DOHH2 (cell line): ENCODE measurements at regions not wholly inside any gene's neighbourhood (a gene's known extent, or its start where the extent isn't known, plus 50 kb on each side); places are given as distances from the start of the nearest gene placed in this dataset.

Experiments
- H3F3A ChIP-seq: fragments of 200-600 bp; sonication (generic), shearing (Covaris generic); 2 replicates; pipeline ENCODE4 v1.6.0; 2016; ENCODE audit warnings: antibody characterized with exemption, mild to moderate bottlenecking; ENCODE audit not compliant: control insufficient read depth, insufficient read depth
- H3K27ac ChIP-seq: fragments of 200-600 bp; sonication (generic); 2 replicates; pipeline ENCODE4 v1.5.1; 2014; ENCODE audit warnings: low read depth, mild to moderate bottlenecking, low read length, moderate library complexity
- H3K27me3 ChIP-seq: fragments of 200-600 bp; sonication (generic); 2 replicates; pipeline ENCODE4 v1.6.1; 2014; ENCODE audit warnings: mild to moderate bottlenecking, low read length, mixed read lengths; ENCODE audit not compliant: control insufficient read depth
- H3K36me3 ChIP-seq: fragments of 200-600 bp; sonication (generic); 2 replicates; pipeline ENCODE4 v1.6.1; 2014; ENCODE audit warnings: mild to moderate bottlenecking, low read length, moderate library complexity, mixed read lengths; ENCODE audit not compliant: control insufficient read depth
- H3K4me1 ChIP-seq: fragments of 200-600 bp; sonication (generic); 2 replicates; pipeline ENCODE4 v1.6.1; 2014; ENCODE audit warnings: mild to moderate bottlenecking, low read length, mixed read lengths; ENCODE audit not compliant: control insufficient read depth
- H3K4me2 ChIP-seq: fragments of 200-600 bp; sonication (generic); 2 replicates; pipeline ENCODE4 v1.6.0; 2014; ENCODE audit warnings: mild to moderate bottlenecking, low read length, moderate library complexity
- H3K4me3 ChIP-seq: fragments of 200-600 bp; sonication (generic); 2 replicates; pipeline ENCODE4 v1.5.1; 2014; ENCODE audit warnings: mild to moderate bottlenecking, low read length, mixed read lengths
- H3K79me2 ChIP-seq: fragments of 200-600 bp; sonication (generic); 2 replicates; pipeline ENCODE4 v1.6.1; 2014; ENCODE audit warnings: mild to moderate bottlenecking, low read length, mixed read lengths; ENCODE audit not compliant: control insufficient read depth
- H3K9me2 ChIP-seq: fragments of 200-600 bp; sonication (generic); replicated peaks from 2 replicates; pipeline ENCODE4 v1.6.1; 2014; ENCODE audit warnings: mild to moderate bottlenecking, low read length, mixed read lengths; ENCODE audit not compliant: control insufficient read depth
- H3K9me3 ChIP-seq: fragments of 200-600 bp; sonication (generic); 2 replicates; pipeline ENCODE4 v1.6.1; 2014; ENCODE audit warnings: antibody characterized with exemption, low read length, mixed read lengths; ENCODE audit not compliant: control insufficient read depth, insufficient read depth
- H4K20me1 ChIP-seq: fragments of 200-600 bp; sonication (generic); 2 replicates; pipeline ENCODE4 v1.6.0; 2014; ENCODE audit warnings: low read depth, mild to moderate bottlenecking, antibody characterized with exemption, low read length, moderate library complexity; ENCODE audit not compliant: control insufficient read depth, insufficient read depth
- CTCF ChIP-seq: fragments of 200-600 bp; sonication (generic); IDR thresholded peaks from one replicate; pipeline ENCODE4 v1.5.1; 2014; ENCODE audit warnings: antibody characterized with exemption, mild to moderate bottlenecking, low read depth, low read length; ENCODE audit not compliant: poor library complexity, severe bottlenecking
- EZH2phosphoT487 ChIP-seq: fragments of 200-600 bp; sonication (generic); IDR thresholded peaks from 2 replicates; pipeline ENCODE4 v1.6.1; 2017; ENCODE audit warnings: borderline replicate concordance, mild to moderate bottlenecking, antibody characterized with exemption, low read length, moderate library complexity, mixed read lengths

- H3K4me3 ChIP-seq = no peak overlapping the region
- H3K9me3 ChIP-seq = no peaks in the 10 kb centered on the region
- no peaks in the 10 kb centered on the region for H3K9me2 ChIP-seq
- H3K36me3 ChIP-seq = no peaks in the 10 kb centered on the region
- no peaks in the 10 kb centered on the region for H3K27me3 ChIP-seq
- no peaks in the 10 kb centered on the region for H3K79me2 ChIP-seq
- no peak overlapping the region for H3K4me2 ChIP-seq
- H4K20me1 ChIP-seq = no peaks in the 10 kb centered on the region
- no peak overlapping the region for H3K27ac ChIP-seq
- no peaks in the 10 kb centered on the region for H3K4me1 ChIP-seq
- no peaks in the 10 kb centered on the region for H3F3A ChIP-seq
- TF ChIP-seq EZH2phosphoT487 (no peak), CTCF (no peak)
These were observed 109.4 kb downstream of the BARHL2 start for GRCh38 chr1:90607736-90608135.

DNA sequence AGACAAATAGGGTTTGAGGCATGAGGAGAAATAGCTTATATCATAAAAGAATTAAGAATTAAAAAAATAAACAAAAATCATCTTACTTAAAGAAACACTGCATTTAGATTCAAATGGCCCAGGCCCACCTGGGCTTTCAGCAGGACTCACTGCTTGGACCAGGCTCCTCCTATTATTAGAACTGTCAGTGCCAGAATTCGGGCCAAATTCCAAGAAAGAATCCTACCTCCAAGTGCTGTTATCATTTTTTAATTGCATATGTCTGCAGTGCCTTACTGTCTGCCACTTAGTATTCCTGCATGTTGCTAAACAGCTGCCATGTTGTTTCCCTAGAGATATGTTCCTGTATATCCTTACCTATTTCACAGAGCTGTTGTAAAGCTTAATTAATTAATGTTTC, 112.0 kb downstream of the BARHL2 start:
- H3K4me3 ChIP-seq = no peak overlapping the region
- H3K9me2 ChIP-seq = no peaks in the 10 kb centered on the region
- H3K27ac ChIP-seq = no peak overlapping the region
- H3K36me3 ChIP-seq = no peaks in the 10 kb centered on the region
- H3K79me2 ChIP-seq = no peaks in the 10 kb centered on the region
- H4K20me1 ChIP-seq = no peaks in the 10 kb centered on the region
- TF ChIP-seq CTCF (no peak), EZH2phosphoT487 (no peak)
- no peaks in the 10 kb centered on the region for H3K9me3 ChIP-seq
- no peak overlapping the region for H3K4me2 ChIP-seq
- no peaks in the 10 kb centered on the region for H3F3A ChIP-seq
- H3K4me1 ChIP-seq = no peaks in the 10 kb centered on the region
- H3K27me3 ChIP-seq = no peaks in the 10 kb centered on the region

DNA sequence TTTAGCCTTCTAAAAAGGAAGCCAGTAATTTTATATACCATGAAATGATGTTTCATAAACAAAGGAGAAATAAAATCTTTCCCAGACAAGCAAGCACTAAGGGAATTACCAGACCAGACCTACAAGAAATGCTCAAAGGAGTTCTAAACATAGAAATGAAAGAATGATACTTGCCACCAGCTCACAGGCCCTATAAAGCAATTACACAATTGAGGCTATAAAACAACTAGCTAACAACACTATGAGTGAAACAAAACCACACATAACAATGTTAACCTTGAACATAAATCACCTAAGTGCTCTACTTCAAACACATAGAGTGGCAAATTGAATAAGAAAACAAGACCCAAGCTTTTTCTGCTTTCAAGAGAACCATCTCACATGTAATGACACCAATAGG, 123.8 kb downstream of the BARHL2 start:
- Histone ChIP-seq H3K36me3 (no peaks in the 10 kb centered on the region), H3F3A (no peaks in the 10 kb centered on the region), H3K27me3 (no peaks in the 10 kb centered on the region), H3K4me2 (no peak overlapping the region), H3K4me1 (no peaks in the 10 kb centered on the region), H3K9me3 (no peaks in the 10 kb centered on the region), H3K79me2 (no peaks in the 10 kb centered on the region), H3K27ac (no peak overlapping the region), H3K4me3 (no peak overlapping the region), H4K20me1 (no peaks in the 10 kb centered on the region), H3K9me2 (no peaks in the 10 kb centered on the region)
- TF ChIP-seq CTCF = no peak
- TF ChIP-seq EZH2phosphoT487 = no peak

DNA sequence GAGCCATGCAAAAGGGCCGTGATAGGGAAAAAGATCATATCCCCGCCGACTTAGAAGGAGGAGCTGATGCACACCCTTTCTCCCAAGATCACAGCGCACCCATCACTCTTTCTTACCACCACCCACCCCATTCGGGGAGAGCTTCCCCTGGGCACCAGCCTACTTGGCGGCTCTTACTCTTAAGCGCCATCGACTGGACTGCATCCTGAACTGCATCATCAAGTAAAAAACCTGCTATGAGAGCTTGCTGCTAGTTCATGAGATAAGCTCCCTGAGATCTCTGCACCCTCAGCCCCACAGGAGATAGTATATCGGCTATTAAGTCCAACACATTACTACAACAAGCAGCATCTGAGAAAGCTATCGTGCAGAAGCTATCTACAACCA, 125.1 kb downstream of the BARHL2 start:
- Histone ChIP-seq H3K27me3 (no peaks in the 10 kb centered on the region), H4K20me1 (no peaks in the 10 kb centered on the region), H3K4me3 (no peak overlapping the region), H3F3A (no peaks in the 10 kb centered on the region), H3K9me2 (no peaks in the 10 kb centered on the region), H3K79me2 (no peaks in the 10 kb centered on the region), H3K9me3 (no peaks in the 10 kb centered on the region), H3K4me2 (no peak overlapping the region), H3K4me1 (no peaks in the 10 kb centered on the region), H3K27ac (no peak overlapping the region), H3K36me3 (no peaks in the 10 kb centered on the region)
- TF ChIP-seq EZH2phosphoT487 = no peak
- TF ChIP-seq CTCF = no peak
